ENCODE measurements at regions not wholly inside any gene's neighbourhood (a gene's known extent, or its start where the extent isn't known, plus 50 kb on each side); places are given as distances from the start of the nearest gene placed in this dataset.

DNA sequence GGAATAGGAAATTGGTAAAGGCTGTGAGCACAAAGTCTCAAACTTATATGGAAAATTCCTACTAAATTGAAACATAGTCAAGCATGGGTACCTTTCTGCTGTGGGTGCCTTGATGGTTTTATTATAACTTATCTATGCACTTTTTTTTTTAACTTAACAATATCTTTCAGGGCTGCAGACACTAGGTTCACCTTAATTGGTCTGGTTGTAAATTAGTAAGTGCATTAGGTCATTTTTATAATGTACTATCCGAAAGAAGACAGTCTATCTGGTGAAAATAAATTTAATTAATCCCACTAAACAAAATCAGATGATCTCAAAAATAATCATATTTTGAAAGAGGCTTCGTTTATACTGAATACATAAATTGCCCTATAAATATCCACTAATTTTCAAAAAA lies 446.8 kb upstream of the DCN start:
- DNase-seq (ENCODE audit: low spot score) = no peak

- DNase-seq (ENCODE audit: low spot score) = no peak
Measured at GRCh38 chr12:91628656-91629055, 446.0 kb upstream of the DCN start.

DNA sequence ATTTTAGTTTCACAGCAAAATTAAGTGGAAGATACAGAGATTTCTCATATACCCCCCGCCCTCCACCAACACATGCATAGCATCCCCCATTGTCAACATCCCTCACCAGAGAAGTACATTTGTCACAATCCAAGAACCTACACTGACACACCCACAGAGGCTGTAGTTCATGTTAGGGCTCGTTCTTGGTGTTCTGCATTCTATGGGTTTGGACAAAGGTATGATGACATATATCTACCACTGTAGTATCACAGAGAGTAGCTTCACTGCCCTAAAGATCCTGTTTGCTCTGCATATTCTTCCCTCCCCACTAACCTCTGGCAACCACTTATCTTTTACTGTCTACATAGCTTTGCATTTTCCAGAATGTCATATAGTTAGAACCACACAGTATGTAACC lies 444.6 kb upstream of the DCN start:
- DNase-seq (ENCODE audit: low spot score) = no peak

DNA sequence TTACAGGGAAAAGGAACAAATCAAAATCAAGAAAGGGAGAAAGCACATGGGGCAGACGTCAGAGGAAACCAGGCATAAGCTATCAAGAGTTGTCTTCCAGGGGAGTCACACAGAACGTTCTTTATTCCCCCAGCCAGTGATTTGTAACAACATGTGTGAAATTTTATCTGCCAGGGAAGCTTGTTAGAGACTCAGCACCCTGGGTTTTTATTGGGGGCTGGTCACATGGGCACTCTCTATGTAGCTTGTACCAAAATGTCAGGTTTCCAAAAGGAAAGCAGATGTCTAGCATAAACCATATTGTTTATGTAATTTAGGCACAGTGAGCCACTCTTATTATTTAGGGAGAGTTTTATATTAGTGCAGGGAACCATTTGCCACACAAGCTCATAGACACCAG lies 440.4 kb upstream of the DCN start:
- DNase-seq (ENCODE audit: low spot score) = no peak

DNA sequence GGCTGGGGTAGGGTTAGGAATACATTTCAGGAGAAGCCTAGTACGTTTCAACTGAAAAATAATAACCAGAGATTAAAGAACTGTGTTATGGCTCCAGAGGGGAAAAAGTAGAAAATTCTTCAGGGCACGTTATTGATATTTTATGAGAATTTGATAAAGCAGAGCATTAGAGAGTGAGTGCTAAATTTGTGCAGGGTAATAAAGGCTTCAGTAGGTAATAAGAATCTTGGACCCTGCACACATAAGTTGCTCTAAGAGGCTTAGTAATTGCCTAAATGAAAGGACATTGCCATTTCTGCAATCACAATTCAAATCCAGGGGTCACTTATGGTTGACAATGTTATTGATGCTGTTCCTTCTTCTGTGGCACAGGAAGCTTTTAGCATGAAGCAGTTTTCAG lies 439.4 kb upstream of the DCN start:
- no peak for DNase-seq (ENCODE audit: low spot score)

DNA sequence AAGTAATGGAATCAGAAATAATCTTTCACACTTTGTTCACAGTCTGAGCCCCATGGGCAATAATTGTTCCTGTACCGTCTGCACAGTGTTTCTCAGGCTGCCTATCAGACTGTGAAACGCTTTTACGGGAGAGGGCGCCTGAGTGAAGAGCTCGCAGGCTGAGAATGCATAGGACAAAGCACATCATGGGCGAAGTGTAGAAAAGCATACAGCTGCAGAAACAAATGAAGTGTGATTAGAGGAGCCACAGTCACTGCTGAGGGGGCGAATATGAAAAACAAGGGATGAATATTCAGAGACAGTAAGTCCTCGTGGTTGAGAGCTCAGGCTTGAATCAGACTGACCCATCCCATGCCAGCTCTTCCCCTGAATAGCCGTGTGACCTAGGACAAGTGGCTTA lies 438.4 kb upstream of the DCN start:
- no peak for DNase-seq (ENCODE audit: low spot score)

- no peak for DNase-seq (ENCODE audit: low spot score)
Measured at GRCh38 chr12:91620422-91620821, 437.8 kb upstream of the DCN start.

GRCh38 chr12:91618281-91618680 lies 435.7 kb upstream of the DCN start:
- DNase-seq (ENCODE audit: low spot score) = no peak

- DNase-seq (ENCODE audit: low spot score) = no peak
Measured at GRCh38 chr12:91617818-91618217, 435.2 kb upstream of the DCN start.

GRCh38 chr12:91616416-91616815 lies 433.8 kb upstream of the DCN start:
- DNase-seq (ENCODE audit: low spot score) = no peak

- no peak for DNase-seq (ENCODE audit: low spot score)
Measured at GRCh38 chr12:91613223-91613779, 430.7 kb upstream of the DCN start.

DNA sequence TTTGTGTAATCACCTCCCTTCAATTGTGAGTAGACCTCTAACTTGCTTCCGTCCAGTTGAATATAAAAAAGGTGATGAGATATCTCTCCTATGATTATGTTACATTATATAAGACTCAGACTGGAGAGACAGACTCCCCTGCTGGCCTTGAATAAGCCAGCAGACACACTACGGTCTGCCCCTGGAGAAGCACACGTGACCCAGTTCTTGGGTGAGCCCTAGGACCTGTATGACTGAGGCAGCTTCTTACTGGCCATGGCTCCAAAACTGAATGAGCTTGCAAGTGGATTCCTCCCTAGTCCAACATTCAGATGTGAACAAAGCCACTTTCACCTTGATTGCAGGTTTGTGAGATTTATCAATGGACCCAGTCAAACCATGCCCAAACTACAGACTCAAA lies 427.9 kb upstream of the DCN start:
- no peak for DNase-seq (ENCODE audit: low spot score)

DNA sequence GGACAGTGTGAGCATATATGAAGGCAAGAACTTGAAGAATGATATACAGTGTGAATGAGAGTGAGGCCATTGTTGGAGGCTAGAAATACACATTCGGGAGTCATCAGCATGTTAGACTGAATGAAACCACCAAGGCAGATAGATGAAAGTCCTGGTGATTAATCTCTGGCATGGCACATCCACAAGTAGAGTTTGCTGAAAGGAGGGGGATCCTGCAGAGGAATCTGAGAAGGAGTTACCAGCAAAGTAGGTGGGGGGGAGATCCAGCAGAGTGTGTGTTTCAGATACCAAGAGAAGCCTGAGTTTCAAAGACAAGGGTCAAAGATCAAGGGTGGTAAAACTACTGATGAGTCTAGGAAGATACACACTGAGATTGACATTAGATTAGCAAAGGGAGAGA lies 426.7 kb upstream of the DCN start:
- no peak for DNase-seq (ENCODE audit: low spot score)

DNA sequence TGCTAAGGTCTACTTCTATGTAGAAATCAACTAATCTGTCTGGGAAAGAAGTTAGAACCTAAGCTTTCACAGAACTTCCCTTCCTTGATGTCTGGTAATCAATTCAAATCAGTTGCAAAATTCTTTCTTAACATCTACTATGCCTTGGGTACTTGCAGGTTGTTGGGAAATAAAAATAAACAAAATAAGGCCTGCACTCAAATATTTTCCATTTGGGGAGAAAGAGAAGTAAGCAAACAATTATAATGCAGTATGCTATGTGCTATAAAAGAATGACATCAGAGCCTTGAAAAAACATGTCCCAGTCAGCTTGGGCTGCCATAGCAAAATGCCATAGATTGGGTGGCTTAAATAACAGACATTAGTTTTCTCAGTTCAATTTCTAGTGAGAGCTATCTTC lies 425.9 kb upstream of the DCN start:
- DNase-seq (ENCODE audit: low spot score) = no peak

GRCh38 chr12:91606662-91607377 lies 424.2 kb upstream of the DCN start:
- no peak for DNase-seq (ENCODE audit: low spot score)

DNA sequence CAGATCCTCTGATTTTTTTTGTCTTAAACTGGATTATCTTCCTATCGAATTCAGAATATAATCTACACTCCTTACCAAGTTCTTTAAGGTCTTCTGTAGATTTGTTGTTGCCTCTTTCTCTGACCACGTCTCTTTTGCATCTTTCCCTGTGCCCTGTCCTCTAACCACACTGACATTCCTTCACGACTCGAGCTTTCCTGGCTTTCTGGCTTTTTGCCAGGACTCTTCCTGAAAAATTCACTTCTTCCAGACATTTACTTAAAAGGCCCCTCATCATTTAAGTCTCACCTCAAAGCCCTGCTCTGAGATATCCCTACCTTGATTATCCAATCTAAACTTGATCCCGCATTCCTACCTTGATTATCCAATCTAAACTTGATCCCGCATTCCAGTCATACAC lies 422.3 kb upstream of the DCN start:
- no peak for DNase-seq (ENCODE audit: low spot score)

DNA sequence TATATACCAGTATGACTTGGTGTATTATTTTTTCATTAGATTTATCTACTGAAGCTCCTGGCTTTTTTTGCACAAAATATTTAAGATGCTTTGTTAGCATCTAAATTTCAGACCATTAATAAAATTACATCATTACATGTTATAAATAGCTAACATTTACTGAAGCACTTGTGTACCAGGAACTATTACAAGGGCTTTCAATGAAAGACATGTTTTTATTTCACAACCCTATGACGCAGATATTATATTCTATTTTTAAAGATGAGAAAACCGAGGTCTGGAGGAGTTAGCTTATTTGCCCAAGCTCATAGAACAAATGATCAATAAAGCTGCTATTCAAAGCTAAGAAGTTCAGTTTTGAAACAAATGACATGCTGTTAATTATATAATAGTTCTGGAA lies 420.4 kb upstream of the DCN start:
- DNase-seq (ENCODE audit: low spot score) = no peak

- no peak for DNase-seq (ENCODE audit: low spot score)
Measured at GRCh38 chr12:91601054-91601453, 418.4 kb upstream of the DCN start.

GRCh38 chr12:91594715-91595114 lies 412.1 kb upstream of the DCN start:
- no peak for DNase-seq (ENCODE audit: low spot score)

DNA sequence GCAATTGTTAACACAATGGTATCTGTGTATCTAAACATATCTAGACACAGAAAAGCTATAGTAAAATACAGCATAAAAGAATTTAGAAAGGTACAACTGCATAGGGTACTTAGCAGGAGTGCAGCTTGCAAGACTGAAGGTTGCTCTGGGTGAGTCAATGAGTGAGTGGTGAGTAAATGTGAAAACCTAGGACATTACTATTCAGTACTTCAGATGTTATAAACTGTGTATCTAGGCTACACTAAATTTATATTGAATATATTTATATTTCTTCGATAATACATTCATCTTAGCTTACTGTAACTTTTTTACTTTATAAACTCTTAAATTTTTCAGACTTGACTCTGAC lies 409.0 kb upstream of the DCN start:
- no peak for DNase-seq (ENCODE audit: low spot score)

DNA sequence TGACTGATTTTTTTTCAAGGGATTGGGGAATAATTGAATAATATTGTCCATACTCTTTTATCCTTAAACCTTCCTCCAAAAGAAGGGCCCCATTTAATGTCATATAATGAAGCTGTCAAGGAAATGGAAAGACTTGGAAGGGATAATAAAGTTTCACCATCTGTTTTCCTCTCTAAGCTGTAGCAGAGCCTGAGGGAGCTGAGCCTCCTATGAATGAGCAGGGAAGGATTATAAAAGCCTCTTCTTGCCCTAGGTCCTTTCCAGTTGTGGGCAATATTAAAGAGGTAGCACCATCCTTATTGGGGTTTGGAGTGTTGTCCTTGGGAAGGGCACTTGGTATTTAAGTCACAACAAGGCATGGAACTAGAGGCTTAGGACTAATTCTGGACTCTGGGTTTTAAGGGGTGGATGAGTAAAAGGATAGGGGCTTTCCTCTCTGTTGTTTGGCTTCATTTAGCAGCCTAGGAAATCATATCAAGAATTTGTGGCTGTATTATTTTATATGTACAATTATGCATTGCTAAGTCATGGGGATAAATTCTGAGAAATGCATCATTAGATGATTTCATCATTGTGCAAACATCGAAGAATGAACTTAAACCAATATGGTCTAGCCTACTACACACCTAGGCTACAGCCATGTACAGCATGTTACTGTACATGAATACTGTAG lies 408.5 kb upstream of the DCN start:
- DNase-seq (ENCODE audit: low spot score) = no peak

DNA sequence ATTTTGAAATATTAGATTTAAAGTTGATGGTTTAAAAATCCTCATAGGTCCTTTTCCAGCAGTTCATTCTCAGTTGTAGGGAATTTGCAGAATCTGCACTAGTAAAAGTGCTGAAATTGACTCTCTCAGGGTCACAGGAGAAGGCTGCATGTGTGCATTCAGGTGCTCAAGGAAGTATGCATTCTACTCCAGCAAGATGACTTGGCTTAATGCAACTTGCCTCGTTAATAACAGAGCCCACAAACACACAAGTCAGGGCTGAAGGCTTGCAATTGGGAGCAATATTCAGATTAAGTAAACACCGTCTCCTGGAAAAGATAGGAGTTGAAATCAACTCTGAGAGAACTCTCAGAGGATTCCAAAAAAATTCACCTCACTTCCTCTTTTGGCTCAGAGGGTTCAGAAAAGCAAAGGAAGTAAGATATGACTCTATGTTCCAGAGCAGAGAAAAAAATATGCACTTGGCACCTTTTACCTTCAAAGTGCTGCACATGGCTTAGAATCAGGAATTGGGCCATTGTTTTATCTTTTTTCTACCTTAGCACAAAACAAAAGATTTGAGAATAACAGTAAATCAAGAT lies 406.3 kb upstream of the DCN start:
- no peak for DNase-seq (ENCODE audit: low spot score)

- DNase-seq (ENCODE audit: low spot score) = no peak
Measured at GRCh38 chr12:91586015-91586414, 403.4 kb upstream of the DCN start.
